ENCODE measurements at regions not wholly inside any gene's neighbourhood (a gene's known extent, or its start where the extent isn't known, plus 50 kb on each side); places are given as distances from the start of the nearest gene placed in this dataset.
A peak's percentile ranks its signal among the peaks of the same experiment; 100 is the strongest.

GRCh38 chr1:232282498-232282897 is 347.4 kb downstream of the SIPA1L2 start:
- dilution Hi-C loops (cut with MboI; ENCODE audit: extremely low pct_ligation_motif_present, low sequenced_read_pairs): no loop called here

GRCh38 chr1:232280910-232281309 is 349.0 kb downstream of the SIPA1L2 start:
- Histone ChIP-seq H3K9me3 (ENCODE audit: control insufficient read depth, low read depth, low read length) (no peaks in the 10 kb centered on the region), H3K27me3 (ENCODE audit: control insufficient read depth, extremely low read depth, insufficient read depth, low read length) (peaks cover 7% of the 10 kb centered on the region), H3K36me3 (ENCODE audit: control insufficient read depth in 2 of 2, extremely low read depth in 1 of 2, insufficient read depth in 2 of 2, low read length in 2 of 2) (no peaks in the 10 kb centered on the region), H3K27ac (ENCODE audit: control insufficient read depth, insufficient read depth, low read length) (no peak overlapping the region), H3K79me2 (ENCODE audit: control insufficient read depth, insufficient read depth, low read length) (no peaks in the 10 kb centered on the region), H3K9ac (ENCODE audit: control insufficient read depth, extremely low read depth, insufficient read depth, low read length) (no peak overlapping the region), H3K9me1 (ENCODE audit: control insufficient read depth, extremely low read depth, insufficient read depth, low read length) (no peaks in the 10 kb centered on the region), H2AFZ (ENCODE audit: control insufficient read depth, low read length) (no peak overlapping the region), H3K4me3 (ENCODE audit: control insufficient read depth in 2 of 3, extremely low read depth in 1 of 3, insufficient read depth in 2 of 3, low read depth in 1 of 3, low read length in 3 of 3) (no peak overlapping the region), H4K20me1 (ENCODE audit: control insufficient read depth, extremely low read depth, insufficient read depth, low read length) (no peaks in the 10 kb centered on the region), H3K4me1 (ENCODE audit: control insufficient read depth, extremely low read depth, insufficient read depth, low read length) (peaks cover 11% of the 10 kb centered on the region), H3K4me2 (ENCODE audit: control insufficient read depth, extremely low read depth, insufficient read depth, low read depth, low read length) (no peak overlapping the region)
- no peak for DNase-seq (ENCODE audit: low read depth, low spot score)
- dilution Hi-C loops (cut with MboI; ENCODE audit: extremely low pct_ligation_motif_present, low sequenced_read_pairs): no loop called here
- TF ChIP-seq CTCF (optimal IDR thresholded peaks at IDR 0.05 in 1 of 3, IDR thresholded peaks at IDR 0.05 in 1 of 3, conservative IDR thresholded peaks at IDR 0.05 in 1 of 3; ENCODE audit: extremely low read depth in 1 of 3, insufficient read depth in 2 of 3, low read length in 3 of 3) (no peak), EZH2 (IDR thresholded peaks at IDR 0.05; ENCODE audit: low read length) (no peak)
- FAIRE-seq: no peak

More at GRCh38 chr1:232282498-232282897, 347.4 kb downstream of the SIPA1L2 start:
- no peak for TF ChIP-seq CTCF (optimal IDR thresholded peaks at IDR 0.05 in 1 of 3, IDR thresholded peaks at IDR 0.05 in 1 of 3, conservative IDR thresholded peaks at IDR 0.05 in 1 of 3; ENCODE audit: extremely low read depth in 1 of 3, insufficient read depth in 2 of 3, low read length in 3 of 3)
- no peak for TF ChIP-seq EZH2 (IDR thresholded peaks at IDR 0.05; ENCODE audit: low read length)
- no peak overlapping the region for H3K4me3 ChIP-seq (ENCODE audit: control insufficient read depth in 2 of 3, extremely low read depth in 1 of 3, insufficient read depth in 2 of 3, low read depth in 1 of 3, low read length in 3 of 3)
- peak overlapping the region; percentile 8 for H3K4me2 ChIP-seq (ENCODE audit: control insufficient read depth, extremely low read depth, insufficient read depth, low read depth, low read length)
- H3K4me1 ChIP-seq (ENCODE audit: control insufficient read depth, extremely low read depth, insufficient read depth, low read length): peaks cover 11% of the 10 kb centered on the region
- H3K27me3 ChIP-seq (ENCODE audit: control insufficient read depth, extremely low read depth, insufficient read depth, low read length): peaks cover 7% of the 10 kb centered on the region
- H4K20me1 ChIP-seq (ENCODE audit: control insufficient read depth, extremely low read depth, insufficient read depth, low read length): no peaks in the 10 kb centered on the region
- FAIRE-seq: no peak
- H3K79me2 ChIP-seq (ENCODE audit: control insufficient read depth, insufficient read depth, low read length): no peaks in the 10 kb centered on the region
- no peaks in the 10 kb centered on the region for H3K36me3 ChIP-seq (ENCODE audit: control insufficient read depth in 2 of 2, extremely low read depth in 1 of 2, insufficient read depth in 2 of 2, low read length in 2 of 2)
- no peaks in the 10 kb centered on the region for H3K9me1 ChIP-seq (ENCODE audit: control insufficient read depth, extremely low read depth, insufficient read depth, low read length)
- H3K9me3 ChIP-seq (ENCODE audit: control insufficient read depth, low read depth, low read length): no peaks in the 10 kb centered on the region
- DNase-seq (ENCODE audit: low read depth, low spot score): no peak
- H2AFZ ChIP-seq (ENCODE audit: control insufficient read depth, low read length): no peak overlapping the region
- H3K27ac ChIP-seq (ENCODE audit: control insufficient read depth, insufficient read depth, low read length): no peak overlapping the region
- no peak overlapping the region for H3K9ac ChIP-seq (ENCODE audit: control insufficient read depth, extremely low read depth, insufficient read depth, low read length)

Measured in keratinocyte (primary cell).